Activated effector memory CD4-positive, alpha-beta T cell treated with Interleukin-2 at 50 U/mL for 16 hours (primary cell): ENCODE measurements at regions not wholly inside any gene's neighbourhood (a gene's known extent, or its start where the extent isn't known, plus 50 kb on each side); places are given as distances from the start of the nearest gene placed in this dataset.
"Not testable (repeated sequence)": the region's sequence is repeated elsewhere in the genome, so short reads cannot be mapped to it uniquely, and the experiment has no call there.

ENCODE experiments used
- DNase-seq: peaks from one replicate; pipeline ENCODE4 v3.0.0-alpha.2; 2020

DNA sequence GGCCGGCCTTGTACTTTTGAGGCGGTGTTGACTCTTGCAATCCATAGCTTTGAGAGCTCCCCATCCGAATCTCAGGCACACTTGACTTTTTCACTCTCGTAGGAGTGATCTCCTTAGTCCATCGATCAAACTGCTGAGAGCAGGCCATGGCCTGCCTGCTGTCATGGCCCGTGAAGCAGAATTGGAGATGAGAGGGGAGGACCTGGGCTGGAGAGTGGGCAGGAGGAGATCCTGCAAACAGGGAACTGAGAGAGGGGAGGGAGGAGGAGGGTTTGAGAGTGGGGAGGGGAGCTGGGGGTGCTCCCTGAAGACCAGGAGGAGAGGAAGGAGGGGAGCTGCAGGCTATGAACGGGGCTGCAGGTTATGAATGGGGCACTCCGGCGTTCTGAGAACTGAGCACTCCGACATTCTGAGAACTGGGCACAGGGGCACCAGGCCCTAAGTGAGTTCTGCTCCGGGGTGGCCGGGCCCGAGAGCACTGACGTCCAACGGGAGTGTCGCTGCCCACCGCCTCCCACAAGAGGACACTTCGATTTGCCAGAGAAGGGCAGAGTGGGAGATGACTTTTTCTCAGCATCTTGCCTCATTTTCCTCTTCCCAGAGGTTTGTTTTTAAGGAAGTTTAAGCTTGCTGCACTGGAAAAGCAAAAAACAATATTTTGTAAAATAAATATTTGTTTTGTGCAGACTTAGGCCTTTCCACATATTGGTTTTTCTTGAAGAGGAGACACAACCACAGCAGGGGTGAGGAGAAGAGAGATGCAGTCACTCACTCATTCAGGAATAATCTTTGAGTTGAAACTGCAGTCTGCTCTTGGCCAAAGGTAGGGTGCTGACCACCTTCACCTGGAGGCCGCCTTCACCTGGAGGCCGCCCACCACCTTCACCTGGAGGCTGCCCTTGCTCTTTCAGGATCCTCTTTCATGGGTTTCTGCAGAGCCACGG is 194.2 kb downstream of the NPIPB11 start:
- DNase-seq: not testable (repeated sequence)

DNA sequence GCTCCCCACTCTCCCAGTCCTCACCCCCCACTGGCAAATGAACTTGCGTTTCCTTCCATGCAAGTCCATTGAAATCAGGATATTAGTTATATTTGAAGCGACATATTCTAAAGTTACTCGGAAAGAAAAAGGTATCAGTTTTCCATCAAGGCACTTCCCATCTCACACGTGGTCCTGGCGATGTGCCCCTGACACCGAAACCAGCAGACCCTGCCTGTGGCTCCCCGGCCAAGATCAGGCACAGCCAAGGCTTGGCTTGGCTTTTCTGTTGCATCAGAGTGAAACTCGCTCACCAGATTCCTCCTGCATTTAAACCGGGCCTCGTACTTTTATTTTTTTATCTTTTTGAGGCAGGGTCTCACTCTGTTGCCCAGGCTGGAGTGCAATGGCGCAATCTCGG is 195.1 kb downstream of the NPIPB11 start:
- DNase-seq: not testable (repeated sequence)

DNA sequence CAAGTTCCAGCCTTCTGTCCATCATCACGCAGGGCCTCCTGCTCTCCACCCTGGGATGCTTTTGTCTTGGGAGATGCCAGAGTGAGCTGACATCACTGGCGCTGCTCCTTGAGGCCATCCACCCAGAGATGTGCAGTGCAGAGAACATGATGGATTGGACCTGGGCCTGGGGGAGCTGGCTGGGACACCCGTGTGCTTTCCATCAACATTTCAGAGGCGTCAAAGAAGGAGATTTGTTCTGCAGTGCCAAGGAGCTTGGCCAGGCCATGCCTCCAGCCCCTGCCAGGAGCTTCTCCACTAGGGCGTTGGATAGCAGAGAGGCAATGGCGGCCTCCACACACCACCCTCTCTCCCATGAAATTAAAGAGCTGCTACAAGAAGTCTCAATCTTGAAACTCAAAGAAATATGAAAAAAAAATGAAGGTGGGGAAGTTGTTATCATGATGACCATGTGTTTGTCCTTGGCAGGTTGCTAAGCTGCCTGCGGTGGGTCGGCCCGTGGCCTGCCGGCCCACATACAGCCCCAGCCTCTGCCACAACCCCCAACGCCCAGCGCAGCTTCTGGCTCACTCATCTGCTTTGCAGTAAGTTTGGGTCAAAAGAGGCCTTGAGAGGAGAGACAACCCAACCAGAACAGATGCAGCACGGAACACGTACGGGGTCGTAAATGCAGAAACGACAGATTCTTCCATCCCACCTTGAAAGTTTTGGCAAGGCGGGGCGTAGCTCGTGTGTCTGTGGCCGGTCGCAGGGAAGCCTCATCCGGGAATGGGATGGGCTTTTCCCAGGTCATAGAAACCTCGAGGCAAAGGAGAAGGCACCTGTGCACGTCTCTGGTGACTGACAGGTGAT is 196.0 kb downstream of the NPIPB11 start:
- not testable (repeated sequence) for DNase-seq

DNA sequence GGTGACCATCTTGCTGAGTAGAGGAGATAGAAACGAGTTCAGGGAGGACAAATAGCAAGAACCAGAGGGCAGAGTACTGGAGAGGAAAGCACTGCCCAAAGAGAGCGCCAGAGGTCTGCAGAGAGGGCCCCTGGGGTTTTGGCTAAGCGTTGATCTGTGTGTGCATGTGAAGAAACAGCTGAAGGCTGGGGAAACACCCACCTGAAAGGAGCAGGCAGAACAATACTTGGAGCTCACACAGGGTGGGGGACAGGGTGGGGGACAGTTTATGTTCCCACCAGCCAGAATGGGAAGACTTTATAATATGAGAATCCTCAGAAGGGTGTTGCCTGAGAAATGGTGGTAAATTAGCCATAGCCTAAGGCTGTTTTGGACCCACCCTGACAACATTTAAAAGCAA is 200.4 kb downstream of the NPIPB11 start:
- not testable (repeated sequence) for DNase-seq

DNA sequence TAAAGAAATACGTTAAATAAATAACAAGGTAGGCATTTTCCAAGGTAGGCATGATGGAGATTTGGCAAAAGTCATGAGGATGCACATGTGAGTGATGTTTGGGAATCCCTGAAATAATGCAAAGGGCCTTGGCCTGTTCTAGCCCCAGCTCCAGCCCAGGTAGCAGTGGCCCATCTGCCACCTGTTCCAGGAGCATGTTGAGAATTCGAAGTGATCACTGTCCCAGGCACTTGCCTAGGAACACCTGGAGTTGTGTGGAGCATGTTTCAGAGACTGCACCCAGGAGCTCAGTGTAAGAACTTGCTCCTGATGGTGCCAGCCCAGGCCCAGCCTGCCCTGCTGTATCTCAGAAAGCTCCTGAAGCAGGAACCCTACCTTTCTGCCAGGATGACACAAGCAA is 201.4 kb downstream of the NPIPB11 start:
- DNase-seq: not testable (repeated sequence)

DNA sequence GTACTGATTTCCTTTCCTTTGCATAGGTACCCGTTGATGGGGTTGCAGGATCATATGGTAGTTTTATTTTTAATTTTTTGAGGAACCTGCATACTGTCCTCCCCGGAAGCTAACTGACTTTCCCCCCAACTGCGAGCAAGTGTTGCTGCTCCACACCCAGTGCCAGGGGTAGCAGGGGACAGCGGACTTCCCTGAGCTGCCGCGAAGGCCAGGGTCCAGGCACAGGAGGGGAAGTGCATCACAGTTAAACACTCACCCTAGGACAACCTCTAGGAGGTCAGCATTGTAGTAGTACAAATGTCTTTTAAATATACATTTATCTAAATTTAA is 201.7 kb downstream of the NPIPB11 start:
- DNase-seq: no peak

DNA sequence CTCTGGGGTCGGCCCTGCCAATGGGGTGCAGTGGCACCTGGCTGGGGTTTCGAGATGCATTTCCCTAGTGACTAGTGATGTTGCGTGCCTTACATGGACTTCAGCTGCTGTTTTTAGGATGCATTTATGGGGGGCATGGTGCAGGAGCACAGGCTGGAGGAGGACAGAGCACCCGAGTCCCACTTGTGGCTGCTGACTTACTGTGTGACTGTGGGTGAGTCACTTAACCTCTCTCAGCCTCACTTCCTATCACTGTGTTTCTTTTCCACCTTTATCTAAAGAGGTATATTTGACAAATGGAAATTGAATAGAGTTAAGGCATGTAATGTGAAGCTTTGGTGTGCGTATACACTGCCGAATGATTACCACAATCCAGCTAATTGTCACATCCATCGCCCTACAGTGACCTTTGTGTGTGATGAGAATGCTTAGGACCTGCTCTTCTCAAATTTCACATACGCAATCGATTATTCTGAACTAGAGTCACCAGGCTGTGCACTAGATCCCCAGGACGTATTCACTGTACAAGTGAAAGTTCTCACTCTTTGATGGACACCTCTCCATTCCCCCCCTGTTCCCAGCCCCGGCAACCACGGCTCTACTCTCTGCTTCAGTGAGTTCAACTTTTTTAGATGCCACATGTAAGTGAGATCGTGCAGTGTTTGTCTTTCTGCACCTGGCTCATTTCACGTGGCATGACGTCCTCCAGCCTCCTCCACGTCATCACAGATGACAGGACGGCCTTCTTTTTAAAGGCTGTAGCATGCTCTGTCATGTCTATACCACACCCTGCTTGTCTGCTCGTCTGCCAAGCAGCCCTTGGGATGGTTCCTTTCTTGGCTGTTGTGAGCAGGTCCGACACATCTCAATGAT is 202.3 kb downstream of the NPIPB11 start:
- not testable (repeated sequence) for DNase-seq

DNA sequence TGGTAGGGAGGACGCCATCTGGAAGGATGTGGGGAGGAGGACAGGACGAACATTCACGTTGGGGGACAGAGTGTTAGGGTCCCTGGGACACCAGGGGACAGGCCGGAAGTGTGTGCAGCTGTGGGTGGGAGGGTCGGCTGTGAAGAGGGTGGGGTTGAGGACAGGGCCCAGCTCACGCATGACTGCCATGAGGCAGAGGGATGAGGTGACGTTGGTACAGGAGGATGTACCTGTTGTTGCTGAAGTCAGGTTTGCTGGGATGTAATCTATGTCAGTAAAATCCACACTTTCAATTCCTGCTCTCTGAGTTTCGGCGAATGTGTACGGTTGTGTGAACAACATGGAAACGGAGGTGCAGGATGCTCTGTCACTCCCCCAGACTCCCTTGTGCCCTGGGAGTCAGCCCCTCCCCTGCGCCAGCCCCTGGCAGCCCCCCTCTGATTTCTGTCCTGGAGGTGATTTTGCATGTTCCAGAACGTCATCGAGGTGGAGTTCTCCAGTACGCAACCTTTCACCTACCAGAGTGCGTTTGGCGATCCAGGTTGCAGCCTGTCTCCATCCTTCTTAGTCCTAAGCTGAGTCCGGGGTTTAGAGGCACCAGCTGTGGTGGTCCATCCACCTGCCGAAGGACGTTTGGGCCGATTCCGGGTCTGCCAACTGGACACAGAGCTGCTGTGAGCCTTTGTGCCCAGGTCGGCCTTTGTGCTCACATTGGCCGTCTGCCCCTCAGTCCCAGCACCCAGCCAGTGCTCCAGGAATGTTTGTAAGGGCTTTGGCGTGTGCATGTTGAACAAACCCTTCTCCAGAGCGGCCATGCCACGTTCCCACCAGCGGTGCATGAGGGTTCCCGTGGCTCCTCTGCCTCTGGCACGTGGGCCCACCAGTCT is 203.2 kb downstream of the NPIPB11 start:
- not testable (repeated sequence) for DNase-seq

DNA sequence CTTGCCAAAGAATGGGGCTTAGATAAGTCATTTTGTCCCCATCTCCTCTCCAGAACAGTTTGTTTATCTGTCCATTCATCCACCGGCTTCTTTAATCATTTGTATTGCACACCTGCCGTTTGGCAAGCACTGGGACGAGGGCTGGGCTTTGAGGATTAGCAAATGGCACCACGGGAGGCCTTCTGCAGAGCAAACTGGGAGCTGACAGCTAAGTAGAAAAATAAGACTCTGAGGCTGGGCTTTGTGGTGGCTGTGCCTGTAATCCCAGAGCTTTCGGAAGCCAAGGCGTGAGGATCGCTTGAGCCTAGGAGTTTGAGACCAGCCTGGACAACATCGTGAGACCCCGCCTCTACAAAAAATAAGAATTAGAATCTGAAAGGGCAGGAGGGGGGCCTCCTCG is 203.9 kb downstream of the NPIPB11 start:
- DNase-seq: not testable (repeated sequence)

DNA sequence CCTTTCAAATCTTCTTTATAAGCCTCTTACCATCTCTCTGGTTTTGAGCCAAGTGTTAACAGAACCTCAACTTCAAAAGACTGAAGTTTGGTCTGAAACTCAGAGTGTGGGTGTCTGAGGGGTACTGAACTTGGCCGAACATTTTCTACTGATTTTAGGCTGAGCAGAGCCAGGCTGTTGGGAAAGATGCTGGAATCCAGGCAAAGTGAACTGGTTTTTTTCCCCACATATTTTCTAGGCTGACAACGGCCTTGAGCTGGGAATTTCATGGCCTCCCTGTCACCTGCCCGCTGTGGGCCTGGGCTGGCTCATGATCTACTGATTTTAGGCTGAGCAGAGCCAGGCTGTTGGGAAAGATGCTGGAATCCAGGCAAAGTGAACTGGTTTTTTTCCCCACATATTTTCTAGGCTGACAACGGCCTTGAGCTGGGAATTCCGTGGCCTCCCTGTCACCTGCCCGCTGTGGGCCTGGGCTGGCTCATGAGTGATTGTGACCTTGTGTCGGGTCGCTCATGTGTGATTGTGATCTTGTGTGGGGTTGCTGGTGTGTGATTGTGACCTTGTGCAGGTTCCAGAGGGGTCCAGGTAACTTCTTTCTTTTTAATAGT is 204.4 kb downstream of the NPIPB11 start:
- DNase-seq: not testable (repeated sequence)

DNA sequence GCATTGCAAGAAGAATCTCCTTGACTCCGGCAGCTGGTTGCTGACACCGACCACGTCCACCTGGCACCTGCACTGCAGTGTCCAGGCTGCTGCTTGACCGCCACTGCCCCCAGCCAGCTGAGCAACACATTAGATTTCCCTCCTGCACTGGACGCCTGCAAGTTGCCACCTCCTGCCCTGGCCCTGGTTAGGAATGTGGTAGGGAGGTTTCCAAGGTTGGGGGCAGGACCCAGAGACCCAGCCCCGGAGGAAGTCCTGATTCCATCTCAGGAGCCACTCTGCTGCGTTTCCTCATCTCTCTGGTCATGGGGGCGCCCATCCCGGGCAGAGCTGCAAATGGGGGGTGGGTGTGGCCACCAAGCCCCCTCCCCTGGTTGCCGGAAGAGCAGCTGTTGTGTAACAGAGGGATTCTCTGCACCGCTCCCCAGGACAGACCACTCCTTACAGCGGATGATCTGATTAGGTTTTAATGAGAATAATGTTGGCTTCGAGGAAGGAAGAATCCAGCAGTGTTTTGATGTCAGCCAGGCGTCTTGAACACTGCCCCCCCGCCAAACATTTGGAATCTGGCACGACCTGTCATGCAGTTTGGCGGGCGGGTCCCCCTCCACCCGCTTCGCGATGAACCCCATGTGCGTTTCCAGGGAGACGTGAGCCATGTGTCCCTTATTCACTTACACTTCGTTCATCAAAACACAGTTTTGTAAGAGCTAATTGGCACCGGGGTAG is 205.1 kb downstream of the NPIPB11 start:
- DNase-seq: not testable (repeated sequence)

DNA sequence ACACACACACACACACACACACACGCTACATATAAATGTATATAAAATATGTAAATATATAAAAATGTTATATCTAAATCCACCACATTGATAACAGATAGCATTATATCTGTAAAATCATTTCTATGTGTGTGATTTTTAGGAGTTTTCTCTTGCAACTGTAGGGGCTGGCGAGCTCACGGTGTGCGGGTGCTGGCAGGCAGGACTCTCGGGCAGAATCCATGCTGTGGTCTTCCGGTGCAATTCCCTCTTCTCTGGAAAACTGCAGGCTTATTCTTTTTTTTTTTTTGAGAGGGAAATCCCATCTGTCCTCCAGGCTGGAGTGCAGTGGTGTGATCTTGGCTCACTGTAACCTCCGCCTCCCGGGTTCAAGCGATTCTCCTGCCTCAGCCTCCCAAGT is 205.8 kb downstream of the NPIPB11 start:
- DNase-seq: not testable (repeated sequence)

DNA sequence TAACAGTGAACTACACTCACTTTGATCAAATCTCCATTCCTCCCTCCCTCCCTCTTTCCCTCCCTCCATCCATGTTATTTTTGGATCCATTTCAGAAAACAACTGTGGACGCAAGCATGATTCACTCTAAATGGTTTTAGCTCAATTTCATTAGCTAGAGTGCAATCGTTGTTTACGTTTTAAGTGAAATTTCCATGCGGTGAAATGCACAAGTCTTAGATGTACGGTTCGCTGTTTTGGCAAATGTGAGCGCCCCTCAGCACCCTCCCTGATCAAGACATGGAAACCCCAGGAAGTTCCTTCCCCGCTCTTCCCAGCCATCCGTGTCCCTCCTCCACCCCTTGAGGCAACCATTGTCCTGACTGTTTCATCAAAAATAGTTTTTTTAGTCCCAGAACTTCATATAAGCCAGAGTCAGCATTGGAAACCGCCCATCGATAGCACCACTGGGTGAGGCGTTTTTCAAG is 206.3 kb downstream of the NPIPB11 start:
- not testable (repeated sequence) for DNase-seq

DNA sequence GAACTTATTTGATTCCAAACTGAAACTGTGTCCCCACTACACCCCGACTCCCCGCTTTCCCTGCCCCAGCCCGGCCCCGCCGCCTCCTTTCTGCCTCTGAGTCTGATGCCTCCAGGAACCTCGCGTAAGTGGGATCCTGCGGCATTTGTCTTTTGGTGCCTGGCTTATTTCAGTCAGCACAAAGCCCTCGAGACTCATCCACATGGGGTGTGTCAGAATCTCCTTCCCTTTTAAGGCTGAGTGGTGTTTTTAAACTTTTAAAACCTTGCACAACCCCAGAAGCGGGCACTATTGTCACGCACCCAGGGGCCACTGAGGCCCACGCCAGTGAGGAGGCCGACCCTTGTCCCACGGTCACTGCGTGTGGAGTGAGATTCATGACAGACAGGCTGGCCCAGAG is 206.9 kb downstream of the NPIPB11 start:
- DNase-seq: not testable (repeated sequence)

DNA sequence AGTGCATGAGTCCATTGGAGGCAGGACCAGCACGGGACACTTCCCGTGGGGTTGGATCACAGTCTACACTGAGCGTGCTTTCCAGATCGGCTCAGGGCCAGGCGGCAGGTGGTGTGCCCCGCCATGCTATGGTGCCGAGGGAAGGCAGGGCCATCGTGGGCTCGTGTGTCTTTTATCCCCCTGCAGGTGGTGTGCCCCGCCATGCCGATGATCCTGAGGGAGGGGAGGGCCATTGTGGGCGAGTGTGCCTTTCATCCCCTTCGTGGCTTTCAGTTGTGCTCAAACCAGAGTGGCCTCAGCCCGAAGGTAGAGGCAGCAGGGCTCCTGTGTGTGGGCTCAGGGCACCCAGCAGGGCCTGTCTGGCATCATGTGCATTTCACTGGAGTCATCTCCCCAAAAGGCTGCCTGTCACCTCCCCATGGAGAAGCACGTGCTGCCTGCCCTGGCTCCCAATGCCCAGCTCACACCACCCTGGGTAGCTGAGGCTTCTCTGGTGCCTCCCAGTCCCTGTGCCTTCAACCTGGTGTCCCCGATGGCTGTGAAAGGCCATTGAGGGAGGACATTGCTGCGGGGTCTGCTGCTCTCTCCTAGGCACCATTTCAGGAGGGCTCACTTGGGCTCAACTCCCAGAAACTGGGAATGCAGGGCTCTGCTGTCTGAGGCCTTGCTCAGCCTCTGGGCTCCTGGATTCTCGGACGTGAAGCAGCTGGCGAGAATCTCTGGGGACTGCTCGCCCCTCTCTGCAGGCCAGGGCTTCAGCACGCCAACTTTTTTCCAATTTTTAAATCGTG is 207.6 kb downstream of the NPIPB11 start:
- no peak for DNase-seq

DNA sequence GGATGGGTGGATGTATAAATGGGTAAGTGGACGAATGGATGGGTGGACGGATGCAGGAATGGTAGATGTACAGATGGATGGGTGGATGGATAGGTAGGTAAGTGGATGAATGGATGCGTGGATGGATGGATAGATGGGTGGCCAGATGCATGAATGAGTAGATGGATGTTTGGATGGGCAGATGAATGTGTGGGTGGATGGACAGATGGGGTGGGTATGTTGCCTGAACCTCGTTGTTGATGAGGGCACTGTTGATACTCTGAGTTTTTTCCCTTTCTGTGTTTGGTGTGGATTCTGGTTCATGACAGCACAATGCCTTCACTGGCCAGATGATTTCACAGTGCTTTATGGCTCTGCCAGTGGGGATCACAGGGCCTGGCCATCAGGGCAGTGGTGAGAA is 208.3 kb downstream of the NPIPB11 start:
- no peak for DNase-seq

DNA sequence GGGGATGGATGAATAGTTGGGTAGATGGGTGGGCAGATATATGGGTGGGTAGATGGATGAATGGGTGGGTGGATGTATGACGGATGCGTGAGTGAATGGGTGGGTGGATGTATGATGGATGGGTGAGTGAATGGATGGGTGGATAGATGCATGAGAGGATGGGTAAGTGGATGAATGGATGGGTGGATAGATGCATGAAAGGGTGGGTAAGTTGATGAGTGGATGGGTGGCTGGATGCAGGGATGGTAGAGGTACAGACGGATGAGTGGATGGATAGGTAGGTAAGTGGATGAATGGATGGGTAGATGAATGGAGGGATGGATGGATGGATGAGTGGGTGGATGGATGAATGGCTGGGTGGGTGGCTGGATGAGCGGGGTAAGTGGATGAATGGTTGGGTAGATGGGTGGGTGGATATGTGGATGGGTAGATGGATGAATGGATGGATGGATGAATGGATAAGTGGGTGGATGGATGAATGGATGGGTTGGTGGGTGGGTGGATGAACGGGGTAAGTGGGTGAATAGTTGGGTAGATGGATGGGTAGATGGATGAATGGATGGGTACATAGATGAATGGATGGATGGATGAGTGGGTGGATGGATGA is 208.9 kb downstream of the NPIPB11 start:
- DNase-seq: not testable (repeated sequence)

DNA sequence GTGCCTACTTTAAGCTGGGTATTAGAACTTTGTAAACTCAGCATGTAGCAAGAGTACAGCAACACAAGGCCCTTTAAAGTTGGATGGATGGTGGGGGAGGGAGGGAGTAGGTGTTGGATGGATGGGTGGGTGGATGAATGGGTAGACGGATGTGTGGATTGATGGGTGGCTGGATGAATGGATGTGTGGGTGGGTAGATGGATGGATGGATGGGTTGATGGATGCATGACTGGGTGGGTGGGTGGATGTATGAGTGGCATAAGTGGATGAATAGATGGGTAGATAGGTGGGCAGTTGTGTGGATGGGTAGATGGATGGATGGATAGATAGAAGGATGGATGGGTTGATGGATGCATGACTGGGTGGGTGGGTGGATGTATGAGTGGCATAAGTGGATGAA is 209.8 kb downstream of the NPIPB11 start:
- not testable (repeated sequence) for DNase-seq
